Gastroesophageal sphincter (tissue), 4 donors: ENCODE measurements at regions not wholly inside any gene's neighbourhood (a gene's known extent, or its start where the extent isn't known, plus 50 kb on each side); places are given as distances from the start of the nearest gene placed in this dataset.
"Not testable (repeated sequence)": the region's sequence is repeated elsewhere in the genome, so short reads cannot be mapped to it uniquely, and the experiment has no call there.

ENCODE experiments used
- ATAC-seq: fragments of 150-250 bp; one replicate; pipeline ENCODE4 v1.9.1; 2016; ENCODE audit warnings: mild to moderate bottlenecking, moderate library complexity
- H3K27ac ChIP-seq, 4 donors: fragments of 200-600 bp; sonication (generic) in 3 of 4; 1 replicate in 3 of 4; 2 replicates in 1 of 4; pipeline ENCODE4 v1.5.1; 2016 to 2019
- H3K27me3 ChIP-seq: fragments of 200-600 bp; sonication (generic); one replicate; pipeline ENCODE4 v1.5.1; 2019
- H3K36me3 ChIP-seq, 2 donors: fragments of 200-600 bp; sonication (generic); one replicate each; pipeline ENCODE4 v1.5.1; 2019; ENCODE audit warnings: control low read depth in 1 of 2
- H3K4me1 ChIP-seq, 3 donors: fragments of 200-600 bp; sonication (generic); 1 replicate in 2 of 3; 2 replicates in 1 of 3; pipeline ENCODE4 v1.5.1; 2016 to 2019; ENCODE audit warnings: control low read depth in 2 of 3
- H3K4me3 ChIP-seq, 2 donors: fragments of 200-600 bp; sonication (generic); one replicate each; pipeline ENCODE4 v1.5.1; 2019; ENCODE audit warnings: mild to moderate bottlenecking in 1 of 2, moderate library complexity in 1 of 2
- H3K9me3 ChIP-seq, 3 donors: fragments of 200-600 bp; sonication (generic); one replicate each; pipeline ENCODE4 v1.5.1; 2017 to 2019; ENCODE audit warnings: control low read depth in 2 of 3
- CTCF ChIP-seq, 4 experiments: fragments of 200-600 bp in 2 of 4; fragments of 450-650 bp in 2 of 4; sonication (generic) in 1 of 4; IDR thresholded peaks; one replicate each; pipeline ENCODE4 v1.5.1; 2017 to 2019; ENCODE audit warnings: antibody characterized with exemption in 4 of 4, mild to moderate bottlenecking in 2 of 4, moderate library complexity in 2 of 4
- EP300 ChIP-seq: sonication (generic); formaldehyde crosslinking; IDR thresholded peaks from one replicate; pipeline ENCODE4 v1.6.1; 2017; ENCODE audit warnings: antibody characterized with exemption, mild to moderate bottlenecking
- POLR2A ChIP-seq, 2 donors: fragments of 450-650 bp; IDR thresholded peaks; one replicate each; pipeline ENCODE4 v1.6.1; 2017; ENCODE audit warnings: antibody characterized with exemption in 2 of 2, mild to moderate bottlenecking in 2 of 2, moderate library complexity in 1 of 2
- POLR2AphosphoS5 ChIP-seq: sonication (generic); formaldehyde crosslinking; IDR thresholded peaks from one replicate; pipeline ENCODE4 v1.6.1; 2017; ENCODE audit warnings: antibody characterized with exemption
- WGBS, 2 donors: methylation state at CpG; one replicate each; pipeline ENCODE4 v1.1.5; 2018; ENCODE audit warnings: low coverage in 1 of 2; 5-methylcytosine and 5-hydroxymethylcytosine counted together

- TF ChIP-seq EP300 (no peak), POLR2A (IDR thresholded peaks at IDR 0.05) (no peak), POLR2AphosphoS5 (no peak), CTCF (IDR thresholded peaks at IDR 0.05) (no peak)
- peaks cover 0 to 41% (median 0%) of the 10 kb centered on the region in 3 donors for H3K4me1 ChIP-seq
- peak overlapping the region in 1 of 4 donors; percentile 67 for H3K27ac ChIP-seq
- H3K27me3 ChIP-seq: no peaks in the 10 kb centered on the region
- no peaks in the 10 kb centered on the region for H3K36me3 ChIP-seq
- H3K4me3 ChIP-seq: no peak overlapping the region
- H3K9me3 ChIP-seq: no peaks in the 10 kb centered on the region
- WGBS, 2 donors: 90 to 95% methylated on average over 2 to 3 of the region's 3 CpGs
- no peak for ATAC-seq
Observed at GRCh38 chr6:118708055-118708454, 56.7 kb upstream of the CEP85L start.

- no peak for TF ChIP-seq POLR2A (IDR thresholded peaks at IDR 0.05)
- TF ChIP-seq CTCF (IDR thresholded peaks at IDR 0.05): no peak
- TF ChIP-seq EP300: no peak
- TF ChIP-seq POLR2AphosphoS5: no peak
- Histone ChIP-seq H3K9me3 (no peaks in the 10 kb centered on the region), H3K27ac (peak overlapping the region in 1 of 4 donors; percentile 28), H3K36me3 (no peaks in the 10 kb centered on the region), H3K4me1 (peaks cover 0 to 41% (median 0%) of the 10 kb centered on the region in 3 donors), H3K27me3 (no peaks in the 10 kb centered on the region), H3K4me3 (no peak overlapping the region)
- no peak for ATAC-seq
- WGBS, 2 donors: 71 to 96% methylated on average over 3 of the region's 3 CpGs
Observed at GRCh38 chr6:118706702-118707101, 55.3 kb upstream of the CEP85L start.

- TF ChIP-seq EP300 (no peak), CTCF (IDR thresholded peaks at IDR 0.05) (no peak), POLR2AphosphoS5 (no peak), POLR2A (IDR thresholded peaks at IDR 0.05) (no peak)
- Histone ChIP-seq H3K27ac (peak overlapping the region in 3 of 4 donors; percentile 2 to 17 (median 13)), H3K36me3 (no peaks in the 10 kb centered on the region), H3K4me1 (peaks cover 0 to 41% (median 0%) of the 10 kb centered on the region in 3 donors), H3K9me3 (no peaks in the 10 kb centered on the region), H3K4me3 (no peak overlapping the region), H3K27me3 (no peaks in the 10 kb centered on the region)
- WGBS, 2 donors: 6 to 17% methylated on average over 1 to 4 of the region's 4 CpGs
- peak; percentile 17 for ATAC-seq
Observed at GRCh38 chr6:118705544-118706491, 54.4 kb upstream of the CEP85L start.

GRCh38 chr6:118704915-118705314, 53.5 kb upstream of the CEP85L start:
- H3K4me1 ChIP-seq: peaks cover 0 to 38% (median 0%) of the 10 kb centered on the region in 3 donors
- TF ChIP-seq POLR2AphosphoS5: no peak
- TF ChIP-seq EP300: no peak
- TF ChIP-seq POLR2A (IDR thresholded peaks at IDR 0.05): no peak
- TF ChIP-seq CTCF (IDR thresholded peaks at IDR 0.05): no peak
- no peaks in the 10 kb centered on the region for H3K9me3 ChIP-seq
- WGBS, 2 donors: 37 to 47% methylated on average over 2 to 3 of the region's 3 CpGs
- no peak overlapping the region for H3K27ac ChIP-seq
- no peak overlapping the region for H3K4me3 ChIP-seq
- no peak for ATAC-seq
- no peaks in the 10 kb centered on the region for H3K27me3 ChIP-seq
- no peaks in the 10 kb centered on the region for H3K36me3 ChIP-seq

GRCh38 chr6:118701260-118701659, 49.9 kb upstream of the CEP85L start:
- H3K9me3 ChIP-seq, ATAC-seq, H3K27me3 ChIP-seq, H3K27ac ChIP-seq, H3K4me3 ChIP-seq, H3K36me3 ChIP-seq: not testable (repeated sequence)
- H3K4me1 ChIP-seq: peaks cover 0 to 16% (median 0%) of the 10 kb centered on the region in 3 donors
- WGBS, 2 donors: 95 to 97% methylated on average over 3 of the region's 3 CpGs
